Activated T-helper 1 cell treated with Interleukin-2 at 50 U/mL for 16 hours (primary cell): ENCODE measurements at regions not wholly inside any gene's neighbourhood (a gene's known extent, or its start where the extent isn't known, plus 50 kb on each side); places are given as distances from the start of the nearest gene placed in this dataset.
"Not testable (repeated sequence)": the region's sequence is repeated elsewhere in the genome, so short reads cannot be mapped to it uniquely, and the experiment has no call there.

ENCODE experiments used
- DNase-seq: peaks from one replicate; pipeline ENCODE4 v3.0.0-alpha.2; 2020; ENCODE audit warnings: low read depth

DNA sequence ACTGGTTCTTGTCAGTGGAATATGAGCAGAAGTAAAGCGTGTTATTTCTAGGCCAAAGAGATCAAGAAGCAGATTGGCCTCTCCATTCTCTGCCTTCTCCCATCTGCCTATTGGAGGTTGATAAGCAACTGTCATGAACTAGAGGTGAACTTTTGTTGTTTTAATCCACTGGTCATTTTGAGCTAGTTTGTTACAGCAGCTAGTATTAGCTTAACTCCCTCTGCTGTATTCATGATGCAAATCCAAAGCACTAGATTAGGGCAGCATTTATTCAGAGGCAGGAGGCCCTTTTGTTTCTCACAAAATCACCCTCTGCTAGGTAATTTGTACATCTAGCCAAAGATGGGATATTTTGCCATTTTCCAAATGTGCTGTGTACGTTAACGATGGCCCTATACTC is 97.3 kb upstream of the DPT start:
- no peak for DNase-seq

DNA sequence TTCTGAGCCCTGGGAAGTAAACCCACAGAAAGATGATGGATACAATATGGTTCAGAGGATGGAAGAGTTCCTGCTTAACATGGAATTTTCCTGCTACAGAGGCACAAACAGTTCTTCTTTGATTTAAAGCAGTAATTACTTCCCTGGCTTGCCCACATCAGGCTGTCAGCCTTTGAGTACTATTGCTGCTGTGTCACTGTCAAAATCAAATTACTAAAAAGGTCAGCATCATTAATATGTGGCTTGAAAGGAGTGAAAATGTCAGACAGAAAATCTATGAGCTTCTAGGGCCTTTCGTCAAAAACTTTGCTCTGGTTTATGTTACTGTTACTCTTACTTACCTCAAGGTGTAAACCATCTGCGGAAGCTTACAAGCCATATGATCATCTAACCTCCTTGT is 98.6 kb upstream of the DPT start:
- DNase-seq = no peak

DNA sequence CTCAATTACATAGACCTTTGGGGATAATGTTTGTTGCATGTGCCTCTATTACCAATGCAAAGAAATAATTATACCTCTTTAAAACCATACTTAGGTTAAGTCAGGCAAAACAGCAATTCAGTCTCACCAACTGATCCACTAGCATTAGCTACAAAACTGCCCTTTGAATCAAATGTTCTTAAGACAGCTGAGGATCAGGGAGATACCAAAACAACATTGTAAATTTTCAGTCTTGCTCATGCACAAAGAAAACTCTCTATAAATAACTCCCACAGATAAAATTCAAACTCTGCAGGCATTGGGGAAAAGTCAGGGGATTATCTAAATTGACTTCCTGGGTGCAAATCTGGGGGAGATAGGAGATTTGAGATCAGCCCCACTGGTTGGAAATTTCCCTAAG is 100.9 kb upstream of the DPT start:
- no peak for DNase-seq

DNA sequence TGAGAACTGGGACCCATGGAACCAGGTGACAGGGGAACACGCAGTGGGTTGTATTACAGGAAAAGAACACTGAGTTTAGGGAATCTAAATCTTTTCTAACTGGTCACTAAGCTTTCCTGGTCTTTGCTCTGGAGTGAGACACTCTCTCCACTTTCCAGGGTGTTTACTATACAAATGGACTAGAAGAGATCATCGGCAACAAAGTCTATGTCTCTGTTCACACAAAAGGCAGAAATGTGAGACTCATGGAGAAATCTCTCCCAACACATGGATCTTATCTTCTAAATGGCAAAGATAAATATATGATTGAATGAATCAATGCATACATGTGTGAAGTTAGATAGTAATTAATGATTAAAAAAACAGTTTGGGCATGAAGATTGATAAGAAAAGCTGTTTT is 101.6 kb upstream of the DPT start:
- no peak for DNase-seq

DNA sequence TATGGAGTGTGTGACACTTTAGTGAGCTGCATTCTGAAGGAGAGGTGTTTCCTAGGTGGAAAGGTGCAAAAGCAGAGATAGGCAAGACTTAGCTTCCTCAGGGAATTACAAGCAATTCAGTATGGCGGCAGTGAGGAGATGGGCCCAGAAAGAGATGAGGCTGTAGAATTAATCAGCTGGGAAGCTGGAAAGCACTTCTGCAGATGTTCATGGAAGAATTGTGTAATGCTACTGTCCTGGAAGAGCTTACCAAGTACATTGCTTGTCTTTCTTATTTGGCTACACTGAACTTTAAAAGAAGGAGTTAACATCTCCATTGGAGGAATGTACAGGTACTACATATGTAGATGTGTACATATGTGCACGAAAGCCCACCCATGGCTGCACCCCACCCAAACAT is 103.7 kb upstream of the DPT start:
- DNase-seq = no peak

DNA sequence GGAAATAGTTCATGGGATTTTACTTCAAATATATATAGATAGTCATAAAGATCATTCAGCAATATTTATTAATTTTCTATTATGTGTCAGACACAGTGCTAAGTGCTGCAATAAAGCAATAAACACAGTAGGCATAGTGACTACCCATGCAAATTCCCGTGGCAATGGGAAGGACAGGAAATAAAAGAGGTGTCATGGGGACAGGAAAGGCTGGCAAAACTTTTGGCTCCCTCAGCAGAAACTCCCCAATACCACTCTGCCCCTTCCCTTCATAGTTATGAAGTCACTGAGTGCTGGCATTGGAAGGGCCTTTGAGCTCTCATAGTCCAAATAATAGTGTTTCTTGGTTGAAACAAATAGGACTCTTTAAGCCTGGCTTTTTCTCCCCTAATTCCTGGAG is 104.4 kb upstream of the DPT start:
- DNase-seq = no peak

DNA sequence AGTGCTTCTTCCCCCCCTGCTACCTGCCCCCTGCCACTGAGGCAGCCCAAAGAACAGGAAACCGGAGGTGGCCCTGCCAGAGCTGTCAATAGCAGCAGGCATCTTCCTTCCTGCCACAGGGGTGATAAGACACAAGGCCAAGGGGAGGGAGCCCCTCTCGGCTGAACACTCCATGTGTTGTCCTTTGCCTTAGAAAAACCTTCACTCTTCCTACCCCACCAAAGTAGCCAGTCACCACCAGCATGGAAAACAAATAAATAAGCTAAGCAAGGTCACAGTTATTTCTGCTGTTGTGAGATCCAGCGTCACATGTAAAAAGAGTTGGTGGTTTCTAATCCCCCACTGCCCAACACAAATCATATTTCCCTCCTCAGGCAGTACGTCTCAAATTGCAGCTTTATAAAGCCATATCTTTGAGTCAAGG is 104.8 kb upstream of the DPT start:
- no peak for DNase-seq

DNA sequence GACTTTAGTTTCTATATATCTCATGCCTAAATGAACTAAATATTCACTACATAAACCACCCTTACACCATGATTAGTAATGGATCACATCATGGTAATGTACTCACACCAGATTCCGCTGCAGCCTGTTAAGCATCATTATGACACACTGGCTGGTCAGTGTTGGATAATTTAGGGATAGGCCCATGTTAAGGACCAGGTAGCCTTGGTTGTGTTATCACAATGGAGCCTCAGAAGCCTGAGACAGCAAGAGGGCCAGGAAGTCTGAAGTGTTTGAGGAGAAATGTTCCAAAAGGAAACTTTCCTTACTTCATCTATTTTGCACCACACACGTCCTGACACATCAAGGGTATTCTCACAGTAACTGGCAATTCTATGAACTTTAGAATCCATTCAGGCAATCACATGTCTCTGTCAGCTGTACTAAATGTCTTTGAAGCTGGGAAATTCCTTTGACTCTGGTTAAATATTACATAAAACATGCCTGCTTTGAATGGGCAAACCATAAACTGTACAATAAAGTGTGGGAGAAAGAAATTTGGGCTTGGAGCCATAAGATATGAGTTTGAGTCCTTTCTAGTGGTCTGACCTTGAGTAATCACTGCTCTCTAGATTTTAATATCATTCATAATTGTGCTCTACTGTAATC is 105.3 kb upstream of the DPT start:
- DNase-seq = no peak

DNA sequence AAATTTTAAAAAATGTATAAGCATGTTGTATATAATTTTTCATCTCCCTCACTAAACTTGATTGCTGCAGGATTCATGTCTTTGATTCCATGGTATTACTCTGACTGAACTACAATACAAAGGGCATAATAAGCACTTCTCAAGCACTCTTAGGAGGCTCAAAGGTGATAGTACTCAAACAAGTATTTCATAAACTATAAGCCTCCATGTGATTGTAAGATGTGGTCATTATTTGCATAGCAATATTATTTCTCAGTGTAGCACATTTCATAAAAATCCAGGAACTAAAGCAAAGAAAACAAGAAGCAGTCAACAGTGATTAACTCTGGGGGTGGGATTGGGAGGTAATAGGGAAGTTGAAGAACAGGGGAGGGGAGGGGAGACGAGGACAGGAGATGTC is 106.2 kb upstream of the DPT start:
- DNase-seq = no peak

DNA sequence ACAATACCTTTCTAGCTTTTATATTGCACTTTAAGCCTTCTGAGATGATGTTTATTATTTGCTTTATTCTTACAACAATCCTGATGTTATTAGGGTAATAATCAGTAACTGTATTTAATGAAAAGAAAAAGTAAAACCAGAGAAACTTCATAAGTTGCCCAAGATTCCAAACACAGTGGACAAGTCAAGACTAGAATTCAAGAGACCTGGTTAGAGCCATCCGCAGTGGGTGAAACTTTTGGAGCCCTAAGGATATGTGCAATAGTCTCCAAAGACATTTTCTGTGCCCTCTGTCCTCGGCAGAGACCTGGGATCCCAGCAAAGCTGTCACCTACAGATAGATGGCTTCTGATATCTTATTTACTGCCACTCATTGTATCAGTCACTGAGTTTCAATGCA is 106.8 kb upstream of the DPT start:
- DNase-seq = no peak

DNA sequence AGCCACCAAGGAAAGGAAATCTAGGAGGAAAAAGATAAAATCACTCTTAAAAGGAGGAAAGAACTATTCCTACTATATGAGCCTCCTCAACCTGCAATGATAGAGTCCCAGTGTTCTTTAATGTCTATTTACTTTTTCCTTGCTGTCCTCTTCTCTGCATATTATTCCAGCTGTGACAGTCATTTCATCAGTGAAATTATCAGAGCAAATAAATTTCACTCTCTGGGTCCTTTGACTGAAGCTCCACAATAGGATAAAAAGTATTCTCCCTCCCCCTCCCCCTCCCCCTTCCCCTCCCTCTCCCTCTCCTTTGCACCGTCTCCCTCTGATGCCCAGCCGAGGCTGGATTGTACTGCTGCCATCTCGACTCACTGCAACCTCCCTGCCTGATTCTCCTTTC is 107.5 kb upstream of the DPT start:
- no peak for DNase-seq

DNA sequence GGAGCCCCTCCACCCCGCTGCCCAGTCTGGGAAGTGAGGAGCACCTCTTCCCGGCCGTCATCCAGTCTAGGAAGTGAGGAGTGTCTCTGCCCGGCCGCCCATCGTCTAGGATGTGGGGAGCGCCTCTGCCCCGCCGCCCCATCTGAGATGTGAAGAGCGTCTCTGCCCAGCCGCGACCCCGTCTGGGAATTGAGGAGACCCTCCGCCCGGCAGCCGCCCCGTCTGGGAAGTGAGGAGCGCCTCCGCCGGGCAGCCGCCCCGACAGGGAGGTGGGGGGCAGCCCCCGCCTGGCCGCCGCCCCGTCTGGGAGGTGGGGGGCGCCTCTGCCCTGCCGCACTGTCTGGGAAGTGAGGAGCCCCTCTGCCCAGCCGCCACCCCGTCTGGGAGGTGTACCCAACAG is 108.2 kb upstream of the DPT start:
- not testable (repeated sequence) for DNase-seq

DNA sequence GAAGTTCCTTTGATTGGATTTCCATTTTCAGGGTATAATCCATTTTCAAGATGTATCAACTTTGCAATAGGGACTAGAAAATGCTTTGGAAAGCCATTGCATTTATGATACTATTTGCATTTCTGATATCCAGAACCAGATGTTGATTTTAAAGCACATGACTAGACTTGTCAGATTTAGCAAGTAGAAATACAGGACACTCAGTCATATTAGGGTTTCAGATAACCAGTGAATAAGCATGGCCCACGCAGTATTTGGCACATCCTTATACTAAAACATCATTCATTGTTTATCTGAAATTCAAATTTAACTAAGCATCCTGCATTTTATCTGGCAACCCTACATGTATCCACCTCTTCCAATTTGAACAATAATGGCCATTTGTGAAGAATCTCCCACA is 113.3 kb upstream of the DPT start:
- no peak for DNase-seq

DNA sequence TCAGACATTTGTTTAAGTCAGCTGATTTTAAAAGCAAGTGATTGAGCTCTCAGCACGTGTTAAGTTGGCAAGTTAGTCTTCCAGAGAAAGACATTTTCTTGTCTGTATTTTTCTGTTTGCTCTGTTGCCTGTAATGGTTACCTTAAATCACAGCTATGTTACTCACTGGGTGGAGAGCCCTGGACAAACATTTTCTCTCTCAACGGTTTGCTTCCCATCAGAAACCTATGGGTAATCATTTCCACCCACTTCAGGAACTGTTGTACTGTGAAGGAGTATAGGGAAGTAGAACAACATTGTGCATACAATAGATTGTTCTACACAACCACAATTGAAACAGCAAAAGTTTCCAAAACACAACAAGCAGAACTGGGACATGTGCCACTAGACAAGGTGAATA is 113.9 kb upstream of the DPT start:
- no peak for DNase-seq

DNA sequence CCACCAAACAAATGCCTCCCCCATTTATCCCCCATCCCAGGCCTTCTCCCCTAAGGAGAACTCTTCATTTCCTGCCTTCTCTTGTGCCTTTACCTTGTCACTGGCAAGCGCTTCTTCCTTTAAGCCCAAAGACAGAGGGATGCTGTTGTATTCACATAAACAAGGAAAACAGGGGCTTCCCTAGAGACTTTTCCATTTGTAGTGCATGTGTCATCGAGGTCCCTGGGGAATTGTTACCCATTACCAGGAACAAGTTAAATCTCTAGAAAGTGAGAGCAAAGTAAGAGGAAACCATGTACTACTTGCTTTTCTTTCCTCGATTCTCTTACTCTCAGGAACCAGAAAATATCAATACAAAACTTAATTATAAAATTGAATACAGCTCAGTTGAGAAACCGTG is 114.4 kb upstream of the DPT start:
- no peak for DNase-seq

DNA sequence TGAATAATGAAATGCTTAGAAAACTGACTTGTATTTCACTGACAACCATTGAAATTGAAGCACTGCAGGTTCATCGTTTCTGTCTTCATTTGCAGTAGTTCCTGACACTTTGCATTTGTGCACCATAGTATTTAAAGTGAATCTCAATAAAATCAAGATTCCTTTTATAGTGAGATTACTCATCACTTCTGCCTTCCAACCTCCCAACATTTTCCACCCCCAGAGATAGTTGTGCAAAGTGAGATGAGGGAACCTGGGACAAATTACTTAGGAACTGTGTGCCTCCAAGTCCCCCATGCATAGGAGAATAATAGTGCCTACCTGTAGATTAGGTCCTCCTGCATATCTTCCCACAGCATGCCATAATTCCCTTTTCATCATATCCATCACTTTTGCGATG is 114.9 kb upstream of the DPT start:
- DNase-seq = no peak

DNA sequence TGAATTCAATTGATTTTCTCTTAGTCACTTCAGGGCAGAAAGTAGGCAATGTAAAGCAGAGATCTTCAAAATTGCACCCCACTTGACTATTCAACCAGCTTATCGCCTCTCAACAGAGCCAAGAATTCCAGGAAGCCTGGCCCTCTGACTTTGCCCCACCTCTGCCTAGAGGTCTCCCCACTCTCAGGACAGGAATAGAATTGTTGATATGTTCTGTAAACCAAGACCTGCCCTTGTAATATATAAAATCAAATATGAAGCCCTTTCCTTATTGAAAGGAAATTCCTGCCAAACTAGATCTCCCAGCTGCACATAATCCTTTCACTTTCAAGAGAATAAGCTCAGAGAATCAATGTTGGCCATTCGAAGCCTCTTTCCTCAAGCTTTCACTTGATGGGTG is 116.1 kb upstream of the DPT start:
- DNase-seq = no peak

DNA sequence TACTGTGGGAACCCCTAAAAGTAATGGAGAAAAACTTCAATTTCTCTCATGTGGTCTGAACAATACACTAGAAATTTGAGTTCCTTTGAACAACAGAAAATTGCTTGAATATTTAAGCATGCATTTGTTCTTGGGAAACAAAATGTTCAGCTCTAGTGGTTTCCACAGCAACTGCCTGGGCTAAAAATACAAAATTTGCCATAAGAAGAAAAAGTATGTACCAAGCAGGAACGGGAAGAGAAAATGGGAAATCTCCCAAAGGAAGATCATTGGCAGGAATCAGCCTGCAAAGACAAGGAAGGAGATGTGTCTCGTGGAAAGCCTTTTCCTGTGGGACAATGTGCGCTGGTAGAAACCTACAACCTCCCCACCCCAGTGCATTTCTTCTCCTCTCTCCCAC is 119.0 kb upstream of the DPT start:
- no peak for DNase-seq

DNA sequence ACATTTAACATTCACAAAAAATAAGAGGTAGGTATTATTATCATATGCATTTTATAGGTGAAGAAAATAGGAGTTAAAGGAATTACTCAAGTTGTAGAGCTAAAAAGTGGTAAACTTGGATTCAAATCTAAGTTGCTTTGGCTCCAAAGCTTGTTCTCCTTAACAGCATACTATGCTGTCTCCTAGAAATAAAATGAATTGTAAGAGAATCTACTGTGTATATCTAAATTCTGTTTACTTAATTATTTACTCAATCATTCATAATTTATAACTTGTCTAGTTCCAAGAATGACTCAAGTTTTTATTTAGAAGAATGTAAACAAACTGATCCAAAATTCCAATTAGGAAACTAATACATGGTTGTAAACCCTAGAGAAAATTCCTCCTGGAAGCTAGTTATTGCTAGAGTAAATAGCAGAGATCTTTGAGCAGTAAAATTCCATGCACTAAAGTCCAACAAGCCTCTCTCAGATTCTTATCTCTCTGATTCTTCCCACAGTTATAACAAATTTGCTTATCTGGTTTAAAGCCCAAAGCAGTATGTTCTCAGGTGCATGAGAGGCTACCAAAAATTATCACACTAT is 132.5 kb upstream of the DPT start:
- no peak for DNase-seq

DNA sequence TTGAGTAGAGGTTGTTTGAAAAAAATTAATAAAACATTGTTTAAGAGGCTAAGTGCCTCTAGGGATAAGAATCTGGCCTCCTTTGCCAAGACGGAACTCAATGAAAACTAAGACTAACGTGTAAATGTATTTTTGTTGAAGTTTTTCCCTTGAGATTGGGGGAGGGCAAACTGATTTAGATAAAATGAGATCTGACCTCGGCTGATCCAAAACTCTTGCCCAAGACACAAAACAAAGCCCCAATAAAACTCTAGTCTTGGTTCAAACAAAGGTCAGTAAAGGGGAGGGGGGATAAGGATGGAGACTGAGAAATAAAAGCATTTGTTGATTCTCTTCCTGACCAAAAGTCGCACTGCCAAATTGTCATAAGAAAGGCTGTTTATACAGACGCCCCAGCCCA is 134.8 kb upstream of the DPT start:
- no peak for DNase-seq

DNA sequence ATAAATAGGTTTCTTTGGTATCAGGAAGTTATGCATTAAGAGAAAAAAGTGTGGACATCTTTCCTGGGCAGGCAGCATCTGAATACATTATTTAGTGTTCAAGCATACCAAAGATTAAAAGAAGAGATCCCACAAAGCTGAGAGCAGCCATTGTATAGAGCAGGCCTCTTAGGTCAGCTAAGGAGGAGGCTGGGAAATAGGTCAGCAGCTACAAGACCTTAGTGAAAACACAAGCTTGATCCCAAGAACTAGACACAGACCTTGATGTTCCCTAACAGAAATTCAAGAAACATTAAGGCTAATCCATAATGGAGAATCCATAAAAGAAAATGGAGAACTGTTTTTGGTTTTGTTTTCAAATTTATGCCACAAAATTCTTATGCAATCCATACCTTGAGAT is 135.3 kb upstream of the DPT start:
- no peak for DNase-seq

DNA sequence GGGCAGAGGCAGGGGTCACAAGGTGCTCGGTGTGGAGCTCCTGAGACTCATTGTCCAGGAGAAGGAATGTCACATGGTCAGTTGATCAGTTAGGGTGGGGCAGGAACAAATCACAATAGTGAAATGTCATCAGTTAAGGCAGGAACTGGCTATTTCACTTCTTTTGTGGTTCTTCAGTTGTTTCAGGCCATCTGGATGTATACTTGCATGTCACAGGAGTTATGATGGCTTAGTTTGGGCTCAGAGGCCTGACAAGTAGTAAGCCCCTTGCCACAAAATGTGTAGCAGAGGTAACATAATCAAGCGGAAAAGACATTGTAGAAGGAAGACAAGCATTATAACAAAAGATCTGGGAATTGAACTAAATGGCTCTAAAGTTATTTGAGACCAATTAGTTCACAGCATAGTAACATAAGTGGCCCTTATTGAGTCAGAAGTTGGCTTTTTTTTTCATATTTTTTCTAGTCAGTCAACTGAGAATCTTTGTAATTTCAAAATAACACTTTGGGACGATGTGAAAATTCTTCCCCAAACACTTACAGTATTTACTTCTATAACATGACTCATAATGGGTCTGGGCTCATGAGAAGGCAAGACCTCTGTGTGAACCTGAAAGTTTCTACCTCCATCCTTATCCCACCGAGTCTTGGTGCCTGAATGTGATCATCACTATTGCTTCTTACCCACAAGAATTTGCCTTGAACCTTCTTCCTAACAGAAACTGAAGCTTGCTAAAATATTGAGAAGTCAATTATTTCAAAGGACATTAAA is 137.0 kb upstream of the DPT start:
- no peak for DNase-seq

DNA sequence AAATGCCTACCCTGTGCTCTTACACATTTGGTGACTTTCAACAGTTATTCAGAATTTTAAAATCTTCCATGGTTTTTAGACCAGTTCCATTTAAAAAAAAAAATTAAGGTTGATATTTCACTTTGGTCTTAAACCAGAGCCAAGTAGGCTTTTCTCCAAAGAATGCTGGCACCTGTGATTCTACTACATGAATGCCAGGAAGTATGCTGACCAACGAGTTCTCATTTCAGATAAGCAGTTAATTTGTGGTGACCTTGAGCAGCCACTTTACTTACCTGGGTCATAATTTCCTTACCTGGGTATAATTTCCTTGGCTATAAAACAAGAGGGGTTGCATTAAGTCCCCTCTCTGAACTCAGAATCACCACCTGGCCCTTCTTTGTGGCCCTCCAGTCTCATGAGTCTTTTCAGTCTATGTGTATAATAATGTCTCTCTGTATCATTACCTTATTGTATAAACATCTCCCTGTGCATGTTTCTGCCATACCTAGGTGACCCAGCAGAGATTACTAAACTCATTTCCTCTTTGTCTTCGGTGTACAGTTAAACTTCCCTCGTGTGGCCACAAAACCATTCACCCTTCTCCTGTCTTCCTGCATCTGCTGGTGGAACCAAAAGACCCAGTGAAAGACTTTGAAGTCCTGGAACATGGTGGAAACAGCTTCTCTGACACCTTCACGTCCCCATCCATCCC is 139.1 kb upstream of the DPT start:
- DNase-seq = no peak
